Small intestine (tissue), 7 donors: ENCODE measurements at regions not wholly inside any gene's neighbourhood (a gene's known extent, or its start where the extent isn't known, plus 50 kb on each side); places are given as distances from the start of the nearest gene placed in this dataset.

Experiments
- DNase-seq, 2 donors: peaks; one replicate each; pipeline versions ENCODE4 v3.0.0 to v3.0.0-alpha.2; 2013
- FAIRE-seq: peaks from 2 replicates; lab custom pipeline; 2012; peaks lifted over from hg19 to GRCh38; lab: Jason Lieb, UNC
- H3K27ac ChIP-seq, 3 donors: one replicate each; pipeline ENCODE4 v1.5.1; 2013; ENCODE audit warnings: low read length in 2 of 3, mild to moderate bottlenecking in 2 of 3, control low read depth in 1 of 3, inconsistent platforms in 1 of 3, low read depth in 1 of 3, moderate library complexity in 1 of 3
- H3K27me3 ChIP-seq, 3 donors: one replicate each; pipeline ENCODE4 v1.6.1; 2013; ENCODE audit warnings: low read length in 3 of 3, inconsistent platforms in 1 of 3; ENCODE audit not compliant: control insufficient read depth in 3 of 3, insufficient read depth in 3 of 3
- H3K36me3 ChIP-seq, 3 donors: one replicate each; pipeline ENCODE4 v1.6.1; 2013; ENCODE audit warnings: low read length in 3 of 3, inconsistent platforms in 1 of 3, low read depth in 1 of 3, mild to moderate bottlenecking in 1 of 3, moderate library complexity in 1 of 3; ENCODE audit not compliant: control insufficient read depth in 3 of 3, insufficient read depth in 2 of 3
- H3K4me1 ChIP-seq, 3 donors: one replicate each; pipeline ENCODE4 v1.6.1; 2013; ENCODE audit warnings: low read length in 2 of 3, inconsistent platforms in 1 of 3, low read depth in 1 of 3, mild to moderate bottlenecking in 1 of 3, moderate library complexity in 1 of 3; ENCODE audit not compliant: control insufficient read depth in 3 of 3, insufficient read depth in 2 of 3
- H3K4me3 ChIP-seq, 3 donors: one replicate each; pipeline ENCODE4 v1.5.1; 2013; ENCODE audit warnings: low read length in 3 of 3, control low read depth in 1 of 3, inconsistent platforms in 1 of 3, low read depth in 1 of 3, mild to moderate bottlenecking in 1 of 3, moderate library complexity in 1 of 3
- H3K9me3 ChIP-seq, 2 donors: one replicate each; pipeline ENCODE4 v1.6.1; 2013; ENCODE audit warnings: low read depth in 1 of 2, low read length in 1 of 2; ENCODE audit not compliant: control insufficient read depth in 2 of 2, insufficient read depth in 1 of 2
- WGBS, 3 donors: extraction: QIAGEN DNeasy Blood & Tissue Kit; methylation state at CpG; one replicate each; pipeline ENCODE4 v1.1.7; 2013; 5-methylcytosine and 5-hydroxymethylcytosine counted together
- donor health status: healthy with polysubstance abuse.
- donor health status: control.
- donor health status: control.
- donor health status: Bipolar disorder and iron deficiency.
- donor health status: healthy.

DNA sequence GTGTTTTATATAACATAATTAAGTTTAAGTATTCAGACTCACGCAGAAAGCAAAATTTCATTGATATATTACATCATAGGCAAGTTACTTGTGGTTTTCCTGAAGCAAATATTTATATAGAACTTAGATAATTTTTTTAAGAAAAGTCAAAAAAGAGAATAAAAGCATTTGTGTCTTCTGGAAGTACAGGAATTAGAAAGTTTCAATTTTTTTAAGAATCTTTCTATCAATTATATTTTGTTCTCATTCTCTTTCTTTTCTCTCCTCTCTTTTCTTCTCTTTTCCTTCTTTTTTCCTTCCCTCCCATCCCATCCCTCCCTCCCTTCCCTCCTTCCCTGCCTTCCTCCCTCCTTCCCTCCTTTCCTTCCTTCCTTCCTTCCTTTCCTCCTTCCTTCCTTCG lies 120.7 kb upstream of the CDH8 start:
- H3K9me3 ChIP-seq, result no peaks in the 10 kb centered on the region
- H3K27me3 ChIP-seq, result no peaks in the 10 kb centered on the region
- no peak overlapping the region for H3K4me3 ChIP-seq
- no peak overlapping the region for H3K27ac ChIP-seq
- FAIRE-seq (no peak), DNase-seq (no peak)
- H3K4me1 ChIP-seq, result no peaks in the 10 kb centered on the region
- WGBS, 3 donors, result 81 to 86% (median 84%) methylated on average over 2 of the region's 2 CpGs
- H3K36me3 ChIP-seq, result no peaks in the 10 kb centered on the region

DNA sequence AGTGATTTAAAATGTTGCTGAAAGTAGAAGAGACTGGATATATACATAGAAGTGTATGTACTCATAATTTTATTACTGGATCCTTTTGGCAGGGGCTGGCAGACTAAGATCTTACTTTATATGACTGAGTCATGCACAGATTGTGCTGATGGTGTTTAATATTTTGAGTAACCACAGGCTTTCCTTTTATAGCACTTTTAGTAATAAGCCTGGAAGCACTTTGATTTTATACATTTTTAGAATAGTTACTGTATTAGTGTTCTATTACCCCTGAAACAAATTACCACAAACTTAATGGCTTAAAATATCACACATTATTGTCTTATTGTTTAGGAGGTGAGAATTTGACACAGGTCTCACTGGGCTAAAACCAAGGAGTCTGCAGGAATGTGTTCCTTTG lies 113.4 kb upstream of the CDH8 start:
- no peaks in the 10 kb centered on the region for H3K27me3 ChIP-seq
- H3K4me1 ChIP-seq, result no peaks in the 10 kb centered on the region
- no peak for FAIRE-seq
- no peak overlapping the region for H3K4me3 ChIP-seq
- H3K27ac ChIP-seq, result no peak overlapping the region
- no peaks in the 10 kb centered on the region for H3K9me3 ChIP-seq
- DNase-seq, result no peak
- no peaks in the 10 kb centered on the region for H3K36me3 ChIP-seq

DNA sequence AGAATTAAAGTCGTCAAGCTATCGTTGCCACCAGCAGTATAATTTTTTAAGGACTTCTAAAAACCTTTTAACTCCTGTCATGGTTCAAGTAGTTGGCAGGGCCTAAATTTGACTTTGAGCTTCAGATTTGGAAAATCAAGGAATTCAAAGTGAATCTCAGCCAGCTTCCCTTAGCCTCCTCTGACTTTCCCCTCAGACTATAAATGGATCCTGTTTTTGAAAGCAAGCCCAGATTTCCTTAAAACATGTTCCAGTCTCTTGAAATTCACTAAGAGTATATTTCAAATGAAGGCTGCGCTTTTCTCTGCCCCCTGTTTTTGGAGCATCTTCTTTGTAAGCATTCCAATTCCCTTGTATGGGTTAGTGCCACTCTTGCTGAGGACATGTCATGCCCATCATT lies 101.8 kb upstream of the CDH8 start:
- FAIRE-seq, result no peak

DNA sequence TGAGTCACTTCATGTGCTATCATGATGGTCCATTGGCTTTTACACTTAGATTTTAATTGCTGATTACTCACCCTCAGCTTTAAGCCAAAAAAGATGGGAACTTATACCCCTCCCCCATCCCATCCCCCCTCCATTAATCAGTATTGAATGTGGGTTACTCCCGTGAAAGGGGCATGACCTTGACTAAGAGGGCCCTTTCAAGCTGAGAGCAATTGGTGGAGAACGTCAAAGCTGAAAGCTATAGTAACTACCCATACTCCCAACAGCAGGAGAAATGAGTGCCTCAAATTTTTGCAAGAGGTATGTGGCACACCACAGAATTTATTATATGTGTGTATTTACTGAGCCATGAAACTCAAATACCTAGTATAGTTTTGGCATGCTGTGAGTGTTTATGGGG lies 99.7 kb upstream of the CDH8 start:
- DNase-seq, result no peak
- Histone ChIP-seq H3K27ac (no peak overlapping the region), H3K27me3 (no peaks in the 10 kb centered on the region), H3K4me3 (no peak overlapping the region), H3K4me1 (no peaks in the 10 kb centered on the region), H3K9me3 (peaks cover 0 to 8% of the 10 kb centered on the region in 2 donors), H3K36me3 (no peaks in the 10 kb centered on the region)
- FAIRE-seq, result no peak
- WGBS, 3 donors, result 51 to 58% (median 52%) methylated on average over 2 of the region's 2 CpGs

More for the DNA sequence above, 101.8 kb upstream of the CDH8 start:
- H3K4me3 ChIP-seq, result no peak overlapping the region
- H3K9me3 ChIP-seq, result peaks cover 0 to 8% of the 10 kb centered on the region in 2 donors
- WGBS, 3 donors, result 85 to 96% (median 92%) methylated on average over 3 of the region's 3 CpGs
- no peak overlapping the region for H3K27ac ChIP-seq
- no peak for DNase-seq
- H3K36me3 ChIP-seq, result no peaks in the 10 kb centered on the region
- H3K27me3 ChIP-seq, result no peaks in the 10 kb centered on the region
- no peaks in the 10 kb centered on the region for H3K4me1 ChIP-seq

DNA sequence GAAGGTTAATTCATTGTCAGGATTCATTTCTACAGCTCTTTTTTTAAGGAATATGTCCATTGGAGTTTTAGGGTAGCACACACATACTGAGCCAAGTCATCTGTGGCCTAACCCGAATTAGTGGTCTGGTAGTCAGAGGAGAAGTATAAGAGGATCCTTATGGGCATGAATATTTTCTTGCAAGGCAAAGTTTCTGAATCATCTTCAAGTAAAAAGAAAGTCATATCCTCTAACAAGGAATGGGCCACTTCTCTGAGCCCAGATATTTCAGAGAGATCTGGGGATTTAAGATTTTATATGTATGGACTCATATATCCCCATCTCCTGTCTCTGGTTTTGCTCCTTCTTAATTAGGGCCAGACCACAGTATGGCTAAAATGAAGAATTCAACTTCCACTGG lies 99.2 kb upstream of the CDH8 start:
- Histone ChIP-seq H3K27ac (no peak overlapping the region), H3K36me3 (no peaks in the 10 kb centered on the region), H3K9me3 (peaks cover 0 to 8% of the 10 kb centered on the region in 2 donors), H3K4me3 (no peak overlapping the region), H3K27me3 (no peaks in the 10 kb centered on the region), H3K4me1 (no peaks in the 10 kb centered on the region)
- 77 to 80% (median 78%) methylated on average over 1 of the region's 1 CpG for WGBS, 3 donors
- no peak for FAIRE-seq
- DNase-seq, result no peak

DNA sequence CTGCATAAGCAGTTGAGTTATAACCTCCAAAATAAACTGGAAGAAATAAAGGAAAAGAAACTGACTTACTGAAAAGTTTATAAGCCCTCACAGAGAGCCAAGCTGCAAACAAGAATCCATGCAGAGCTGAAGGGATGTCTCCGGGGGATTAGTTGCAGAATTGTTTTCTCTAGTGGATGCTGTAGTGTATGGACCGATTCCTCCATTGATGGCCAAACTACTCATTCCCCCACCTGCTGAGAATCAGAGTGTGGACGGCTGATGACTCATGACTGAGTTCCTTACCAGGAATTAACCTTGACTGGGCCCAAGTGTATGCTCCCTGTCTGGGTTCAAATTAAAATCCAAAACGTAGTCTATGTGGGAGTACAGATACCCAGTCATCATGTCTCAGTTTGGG lies 93.9 kb upstream of the CDH8 start:
- Histone ChIP-seq H3K4me1 (no peaks in the 10 kb centered on the region), H3K27me3 (no peaks in the 10 kb centered on the region), H3K4me3 (no peak overlapping the region), H3K9me3 (peaks cover 0 to 8% of the 10 kb centered on the region in 2 donors), H3K27ac (no peak overlapping the region), H3K36me3 (no peaks in the 10 kb centered on the region)
- DNase-seq, result no peak
- FAIRE-seq, result no peak
- 68 to 79% (median 72%) methylated on average over 4 of the region's 4 CpGs for WGBS, 3 donors

DNA sequence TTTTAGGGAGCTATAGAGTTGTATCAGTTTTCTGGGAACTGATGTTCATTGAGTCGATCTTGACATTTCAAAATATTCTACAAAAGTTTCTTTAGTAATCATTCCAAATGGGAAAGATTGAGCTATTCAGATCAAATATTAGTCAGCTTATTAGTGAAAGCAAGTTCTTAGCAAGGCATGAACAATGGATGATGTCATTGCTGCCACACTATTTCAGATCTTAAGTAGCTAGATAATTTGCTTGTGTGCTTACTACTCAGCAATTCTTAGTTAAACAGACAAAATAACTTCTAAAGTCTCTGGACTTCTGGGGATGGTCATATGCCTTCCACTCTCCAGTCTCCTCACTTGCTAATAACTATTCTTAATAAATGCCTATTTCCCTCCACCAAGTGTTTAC lies 69.0 kb upstream of the CDH8 start:
- no peak for FAIRE-seq
- H3K27ac ChIP-seq, result no peak overlapping the region
- H3K4me1 ChIP-seq, result no peaks in the 10 kb centered on the region
- 86 to 94% (median 93%) methylated on average over 1 of the region's 1 CpG for WGBS, 3 donors
- no peak overlapping the region for H3K4me3 ChIP-seq
- no peaks in the 10 kb centered on the region for H3K36me3 ChIP-seq
- no peaks in the 10 kb centered on the region for H3K9me3 ChIP-seq
- no peak for DNase-seq
- no peaks in the 10 kb centered on the region for H3K27me3 ChIP-seq

DNA sequence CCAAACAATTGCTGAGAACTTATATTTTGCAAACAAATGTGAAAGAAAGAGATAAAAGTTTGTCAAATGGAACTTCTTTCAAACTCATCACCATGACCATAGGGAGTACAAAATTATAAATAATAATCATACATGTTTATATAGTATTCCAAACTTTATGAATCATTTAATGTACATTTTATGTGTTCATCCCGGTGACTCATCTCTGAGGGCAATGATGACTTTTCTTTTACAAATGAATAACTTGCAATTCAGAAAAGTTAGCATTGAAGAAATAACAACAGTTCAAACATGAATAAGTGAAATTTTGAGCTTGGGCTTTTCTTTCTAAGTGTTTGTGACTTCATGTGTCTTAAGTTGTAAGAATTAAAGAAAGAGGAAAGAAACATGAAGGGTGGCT lies 66.3 kb upstream of the CDH8 start:
- H3K27me3 ChIP-seq, result no peaks in the 10 kb centered on the region
- no peak overlapping the region for H3K4me3 ChIP-seq
- no peak overlapping the region for H3K27ac ChIP-seq
- no peaks in the 10 kb centered on the region for H3K4me1 ChIP-seq
- DNase-seq (no peak), FAIRE-seq (no peak)
- WGBS, 3 donors, result 88 to 95% (median 93%) methylated on average over 1 of the region's 1 CpG
- no peaks in the 10 kb centered on the region for H3K9me3 ChIP-seq
- no peaks in the 10 kb centered on the region for H3K36me3 ChIP-seq

DNA sequence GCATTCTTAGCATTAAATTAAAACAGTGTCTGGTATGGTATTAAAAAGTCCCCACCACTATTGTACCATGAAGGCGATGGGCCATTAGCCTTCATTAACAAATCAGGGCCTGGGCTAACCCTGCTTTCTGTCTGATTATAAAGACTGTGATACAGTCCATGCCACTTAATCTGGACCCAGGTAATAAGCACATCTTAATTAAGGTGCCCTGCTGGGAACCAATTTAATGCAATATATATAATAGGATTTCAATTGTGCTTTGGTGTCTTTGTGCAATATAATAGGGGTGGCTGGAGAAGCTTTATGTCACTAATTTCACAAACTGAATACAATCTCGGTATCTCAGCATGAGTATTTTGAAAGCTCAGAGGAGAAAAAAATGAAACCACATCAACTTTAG lies 64.4 kb upstream of the CDH8 start:
- 48 to 60% (median 53%) methylated on average over 2 of the region's 2 CpGs for WGBS, 3 donors
- FAIRE-seq (no peak), DNase-seq (no peak)

More for the DNA sequence above, 64.4 kb upstream of the CDH8 start:
- Histone ChIP-seq H3K4me1 (no peaks in the 10 kb centered on the region), H3K9me3 (no peaks in the 10 kb centered on the region), H3K27me3 (no peaks in the 10 kb centered on the region), H3K27ac (no peak overlapping the region), H3K4me3 (no peak overlapping the region), H3K36me3 (no peaks in the 10 kb centered on the region)
